SK-N-MC (cell line): ENCODE measurements at regions not wholly inside any gene's neighbourhood (a gene's known extent, or its start where the extent isn't known, plus 50 kb on each side); places are given as distances from the start of the nearest gene placed in this dataset.
"Not testable (repeated sequence)": the region's sequence is repeated elsewhere in the genome, so short reads cannot be mapped to it uniquely, and the experiment has no call there.

ENCODE experiments used
- EZH2 ChIP-seq: fragments of 200-600 bp; sonication (generic); IDR thresholded peaks from one replicate; pipeline ENCODE4 v1.6.1; 2017; ENCODE audit warnings: antibody characterized with exemption
- POLR2AphosphoS5 ChIP-seq: IDR thresholded peaks from 2 replicates; pipeline ENCODE4 v1.6.1; 2012; ENCODE audit warnings: mild to moderate bottlenecking, low read depth, low read length, borderline replicate concordance

DNA sequence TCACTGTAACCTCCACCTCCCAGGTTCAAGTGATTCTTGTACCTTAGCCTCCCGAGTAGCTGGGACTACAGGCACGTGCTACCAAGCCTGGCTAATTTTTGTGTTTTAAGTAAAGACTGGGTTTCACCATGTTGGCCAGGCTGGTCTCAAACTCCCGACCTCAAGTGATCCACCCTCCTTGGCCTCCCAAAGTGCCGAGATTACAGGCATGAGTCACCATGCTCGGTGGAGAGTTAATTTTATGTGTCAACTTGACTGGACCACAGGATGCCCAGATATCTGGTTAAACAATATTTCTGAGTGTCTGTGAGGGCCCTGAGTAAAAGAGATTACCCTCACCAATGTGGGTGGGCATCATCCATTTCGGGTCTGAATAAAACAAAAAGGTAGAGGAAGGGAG lies 80.4 kb upstream of the FREM1 start:
- not testable (repeated sequence) for TF ChIP-seq EZH2, POLR2AphosphoS5
